ENCODE measurements at regions not wholly inside any gene's neighbourhood (a gene's known extent, or its start where the extent isn't known, plus 50 kb on each side); places are given as distances from the start of the nearest gene placed in this dataset.

GRCh38 chr4:18075823-18076433 lies 54.4 kb upstream of the LCORL start:
- no peak for DNase-seq (ENCODE audit: low read depth)

GRCh38 chr4:18071894-18072293 lies 50.3 kb upstream of the LCORL start:
- DNase-seq (ENCODE audit: low read depth) = no peak
